Renal cortical epithelial cell (primary cell): ENCODE measurements at regions not wholly inside any gene's neighbourhood (a gene's known extent, or its start where the extent isn't known, plus 50 kb on each side); places are given as distances from the start of the nearest gene placed in this dataset.
A peak's percentile ranks its signal among the peaks of the same experiment; 100 is the strongest.

Experiments used
- DNase-seq: peaks from one replicate; pipeline ENCODE4 v3.0.0-alpha.2; 2011; ENCODE audit warnings: low read depth

DNA sequence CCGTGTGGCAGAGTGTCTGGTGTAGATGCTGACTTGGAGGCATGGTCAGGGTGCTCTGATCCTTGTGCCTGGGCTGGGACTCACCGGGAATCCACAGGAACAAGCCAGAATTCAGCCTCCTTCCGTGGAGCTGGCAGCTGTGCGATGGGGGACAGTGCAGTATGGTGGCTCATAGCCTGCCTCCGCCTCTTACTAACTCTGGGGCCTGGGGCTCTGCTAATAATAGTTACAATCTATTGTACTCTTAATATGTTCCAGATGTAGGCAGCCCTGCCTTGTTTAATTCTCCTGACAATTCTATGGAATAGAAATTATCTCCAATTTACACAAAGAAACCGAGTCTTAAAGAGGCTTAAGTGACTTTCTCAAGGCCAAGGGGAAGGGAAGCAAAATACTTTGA lies 77.6 kb downstream of the PCDH1 start:
- no peak for DNase-seq

- no peak for DNase-seq
These were observed 78.6 kb downstream of the PCDH1 start for GRCh38 chr5:141799507-141800167.

GRCh38 chr5:141797425-141797824 lies 80.8 kb downstream of the PCDH1 start:
- no peak for DNase-seq

DNA sequence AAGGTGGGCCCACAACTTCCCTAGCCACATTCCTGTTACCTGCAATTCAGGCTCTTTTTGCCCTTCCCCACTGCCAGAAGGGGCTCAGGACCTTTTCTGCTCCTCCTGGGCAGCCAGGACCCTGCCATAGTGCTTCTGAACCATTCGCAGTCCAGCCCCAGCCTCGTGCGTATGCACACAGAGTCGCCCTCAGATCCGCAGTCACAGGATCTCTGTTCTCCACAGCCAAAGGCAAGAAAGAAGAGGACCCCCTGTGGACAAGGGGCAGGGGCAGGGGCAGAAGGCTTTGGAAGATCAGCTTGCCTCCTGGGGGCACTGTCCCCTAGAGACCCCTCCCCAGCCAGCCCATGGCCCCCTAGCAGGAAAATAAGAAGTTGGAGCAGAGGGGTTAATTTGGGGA lies 82.8 kb downstream of the PCDH1 start:
- DNase-seq = no peak

DNA sequence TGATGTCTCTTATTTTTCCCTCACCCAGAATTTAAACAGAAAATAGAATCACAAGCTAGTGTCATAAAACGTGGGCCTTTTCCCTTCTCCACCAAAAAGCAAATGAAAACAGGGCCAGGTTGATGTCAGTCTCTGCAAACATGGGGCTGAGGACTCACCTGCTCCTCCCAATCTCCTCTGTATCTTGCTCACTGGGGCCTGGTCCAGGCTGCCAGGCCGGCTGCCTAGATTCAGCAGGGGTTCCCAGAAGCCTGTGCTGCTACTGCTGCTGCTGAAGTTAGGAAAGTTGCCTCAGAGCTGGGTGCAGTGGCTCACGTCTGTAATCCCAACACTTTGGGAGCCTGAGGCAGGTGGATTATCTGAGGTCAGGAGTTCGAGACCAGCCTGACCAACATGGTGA lies 84.3 kb downstream of the PCDH1 start:
- DNase-seq = no peak

DNA sequence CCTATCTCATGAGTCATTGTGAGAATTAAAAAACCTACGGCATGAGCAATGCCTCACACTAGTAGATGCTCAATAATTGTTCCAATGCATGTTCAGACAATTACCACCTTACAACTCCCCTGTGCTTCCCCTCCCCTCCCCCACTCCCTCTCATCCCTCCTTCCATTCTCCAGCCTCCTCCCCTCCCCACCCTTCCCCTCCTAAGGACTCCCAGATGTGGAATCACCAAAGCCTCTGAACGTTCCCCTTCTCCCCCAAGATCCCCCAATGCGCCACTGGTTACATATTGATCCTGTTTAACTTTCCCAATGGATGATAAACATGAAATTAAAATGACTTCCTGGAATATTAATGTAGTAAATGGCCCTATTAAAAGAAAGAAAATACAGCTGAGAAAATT lies 84.8 kb downstream of the PCDH1 start:
- DNase-seq = no peak

DNA sequence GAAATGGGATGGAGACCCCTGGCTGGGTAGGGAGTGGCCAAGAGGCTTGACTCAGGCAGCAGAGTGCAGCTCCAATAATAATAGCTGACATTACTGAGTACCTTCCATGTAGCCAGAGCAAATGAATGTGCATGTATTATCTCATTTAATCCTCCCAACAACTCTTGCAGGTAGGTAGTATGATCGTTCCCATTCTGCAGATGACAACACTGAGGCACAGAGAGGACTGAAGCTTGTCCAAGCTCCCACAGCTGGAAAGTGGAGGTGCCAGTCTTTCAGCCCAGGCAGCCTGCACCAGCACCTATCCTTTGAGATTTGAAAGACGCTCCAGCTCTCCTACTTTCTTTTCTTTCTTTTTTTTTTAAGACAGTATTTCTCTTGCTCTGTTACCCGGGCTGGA lies 87.6 kb downstream of the PCDH1 start:
- no peak for DNase-seq

GRCh38 chr5:141789330-141789729 lies 88.9 kb downstream of the PCDH1 start:
- DNase-seq = no peak

- DNase-seq = no peak
These were observed 89.8 kb downstream of the PCDH1 start for GRCh38 chr5:141788296-141788970.

- DNase-seq = peak; percentile 63
These were observed 90.8 kb downstream of the PCDH1 start for GRCh38 chr5:141787376-141787775.

GRCh38 chr5:141786700-141787099 lies 91.5 kb downstream of the PCDH1 start:
- no peak for DNase-seq

DNA sequence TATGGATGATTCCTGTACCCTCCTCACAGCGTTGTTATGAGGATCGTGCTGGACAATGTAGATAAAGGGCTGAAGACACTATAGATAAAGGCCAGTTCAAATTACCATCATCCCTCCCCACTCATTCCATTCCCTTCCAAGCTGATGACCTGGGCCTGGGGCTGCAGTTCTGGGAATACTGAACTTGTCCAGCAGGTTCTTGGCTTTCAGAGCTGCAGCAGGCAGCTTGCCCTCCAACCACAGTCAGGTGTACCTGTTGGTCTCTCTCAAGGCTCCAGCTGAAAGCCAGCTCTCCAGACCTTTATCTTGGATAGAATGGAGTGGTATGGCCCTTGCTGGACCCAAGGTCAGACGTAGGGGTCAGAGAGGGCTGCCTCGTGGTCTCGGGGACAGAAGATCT lies 92.5 kb downstream of the PCDH1 start:
- no peak for DNase-seq

GRCh38 chr5:141785135-141785534 lies 93.1 kb downstream of the PCDH1 start:
- no peak for DNase-seq

- DNase-seq = no peak
These were observed 93.7 kb downstream of the PCDH1 start for GRCh38 chr5:141784529-141784928.

DNA sequence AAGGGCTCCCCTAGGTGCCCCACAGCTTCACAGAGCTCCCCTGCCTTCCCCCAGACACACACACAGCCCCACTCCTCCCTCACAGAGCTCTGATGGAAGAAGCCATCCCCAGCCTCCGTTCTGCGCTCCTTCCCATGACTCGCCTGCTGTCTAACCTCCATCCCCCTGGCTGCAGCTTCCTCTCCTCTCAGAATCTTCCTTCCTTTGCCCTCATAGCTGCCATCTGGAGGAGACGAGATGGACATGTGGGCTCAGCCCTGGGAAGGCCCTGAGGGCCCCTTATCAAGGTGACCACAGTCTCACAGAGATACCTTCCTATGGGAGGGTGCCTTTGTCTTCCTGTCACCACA lies 94.3 kb downstream of the PCDH1 start:
- DNase-seq = no peak

GRCh38 chr5:141783005-141783946 lies 94.9 kb downstream of the PCDH1 start:
- peak; percentile 88 for DNase-seq

DNA sequence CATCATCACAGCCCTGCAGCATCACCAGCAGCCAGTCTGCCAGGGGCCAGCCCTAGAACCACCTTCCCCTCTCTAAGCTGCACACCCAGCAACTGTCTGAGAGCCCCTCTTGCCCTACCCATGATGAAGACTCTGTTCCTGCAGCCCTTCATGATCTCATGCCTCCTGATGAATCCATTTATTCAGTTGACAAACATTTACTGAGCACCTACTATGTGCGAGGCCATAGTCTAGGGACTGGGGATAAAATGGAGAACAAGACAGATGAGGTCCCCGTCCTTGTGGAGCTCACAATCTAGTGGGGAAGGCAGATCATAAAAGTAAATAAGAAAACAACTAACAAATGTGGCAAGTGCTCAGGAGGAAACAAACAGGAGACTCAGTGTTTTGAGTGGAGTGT lies 96.3 kb downstream of the PCDH1 start:
- no peak for DNase-seq

DNA sequence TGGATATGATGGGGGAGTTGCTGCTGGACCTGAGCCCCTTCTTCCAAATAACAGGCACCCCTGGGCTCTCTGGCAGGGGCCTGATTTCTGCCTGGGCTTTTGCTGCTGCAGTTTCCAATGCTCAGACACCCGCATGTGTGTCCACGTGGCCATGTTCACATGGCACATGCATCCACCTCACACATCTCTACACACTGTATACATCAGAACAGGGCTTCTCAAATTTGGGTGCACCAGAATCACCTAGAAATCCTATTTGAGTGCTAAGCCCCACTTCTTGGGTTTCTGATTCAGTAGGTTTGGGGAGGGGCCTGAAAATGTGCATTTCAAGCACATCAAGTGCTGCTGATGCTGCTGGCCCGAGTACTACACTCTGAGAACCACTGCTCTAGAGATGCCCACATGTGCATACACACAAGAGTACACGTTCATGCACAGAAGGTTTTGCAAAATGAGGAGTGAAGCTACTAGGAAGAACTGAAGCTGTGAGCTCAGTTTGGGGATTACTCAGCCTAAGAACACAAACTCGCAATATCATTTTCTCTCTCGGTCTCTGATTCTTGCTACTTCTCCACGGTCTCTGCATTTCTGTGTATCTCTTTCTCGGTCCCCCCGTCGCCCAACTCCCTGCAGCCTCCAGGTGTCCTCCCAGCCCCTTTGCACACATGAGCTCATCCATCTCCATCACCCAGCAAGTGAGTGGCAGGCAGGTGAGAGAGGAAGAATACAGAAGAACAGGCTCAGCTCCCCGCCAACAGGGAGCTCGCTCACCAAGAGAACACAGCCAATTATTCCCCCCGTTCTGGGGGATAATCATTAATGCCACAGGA lies 97.0 kb downstream of the PCDH1 start:
- no peak for DNase-seq

DNA sequence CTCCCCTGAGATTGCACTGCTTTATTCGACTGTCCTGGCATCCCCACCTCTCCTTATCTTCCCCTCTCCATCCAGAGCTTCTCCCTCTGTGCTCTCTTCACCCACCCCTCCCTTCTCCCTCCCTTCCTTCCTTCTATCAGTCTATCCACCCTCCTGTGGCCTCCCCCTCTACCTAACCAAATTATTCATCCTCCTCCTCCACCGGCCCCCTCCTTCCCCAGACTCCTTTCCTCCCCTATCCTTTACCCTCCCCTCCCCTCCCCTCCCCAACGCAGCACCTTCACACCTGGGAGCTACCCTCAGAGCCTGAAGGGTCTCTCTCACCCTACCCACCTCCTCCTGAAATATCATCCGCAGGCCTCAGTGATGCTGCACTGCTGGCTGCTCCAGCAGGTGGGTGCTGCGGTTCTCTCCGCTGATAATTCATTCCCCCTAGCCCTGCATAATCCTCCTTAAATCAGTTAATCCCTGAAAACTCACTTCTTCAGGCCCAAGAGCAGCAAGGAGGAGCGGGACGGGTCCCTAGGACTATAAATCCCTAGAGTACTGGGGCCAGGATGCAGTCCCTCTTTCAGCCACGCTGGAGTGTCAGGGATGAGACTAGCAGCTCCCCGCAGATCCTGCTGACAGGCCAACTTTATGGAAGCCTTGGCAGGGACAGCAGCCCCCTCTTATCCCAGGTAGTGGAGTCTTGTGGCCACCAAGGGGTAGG lies 97.8 kb downstream of the PCDH1 start:
- DNase-seq = no peak

DNA sequence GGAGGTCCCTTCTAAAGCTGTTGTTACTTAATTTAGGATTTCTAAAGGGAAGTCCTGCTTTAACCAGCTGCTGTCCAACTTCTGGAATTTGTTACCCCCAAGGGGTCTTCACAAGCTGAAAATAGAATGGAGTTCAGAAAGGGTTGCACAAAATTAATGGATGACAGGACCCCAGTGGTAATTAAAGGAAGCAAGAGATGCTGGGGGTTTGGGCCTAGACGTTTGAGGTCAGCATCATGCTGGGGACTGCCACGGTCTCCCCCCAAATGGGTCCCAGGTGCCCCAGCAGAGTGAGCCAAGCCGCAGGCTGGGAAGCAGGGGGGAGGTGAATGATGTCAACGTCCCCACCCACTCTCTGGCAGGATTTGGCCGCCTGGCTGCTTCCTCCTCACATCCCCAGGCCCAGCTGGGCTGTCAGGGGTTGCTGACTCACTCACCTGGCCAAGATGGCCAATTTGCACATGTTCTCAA lies 97.5 kb upstream of the ARAP3 start:
- peak; percentile 60 for DNase-seq

DNA sequence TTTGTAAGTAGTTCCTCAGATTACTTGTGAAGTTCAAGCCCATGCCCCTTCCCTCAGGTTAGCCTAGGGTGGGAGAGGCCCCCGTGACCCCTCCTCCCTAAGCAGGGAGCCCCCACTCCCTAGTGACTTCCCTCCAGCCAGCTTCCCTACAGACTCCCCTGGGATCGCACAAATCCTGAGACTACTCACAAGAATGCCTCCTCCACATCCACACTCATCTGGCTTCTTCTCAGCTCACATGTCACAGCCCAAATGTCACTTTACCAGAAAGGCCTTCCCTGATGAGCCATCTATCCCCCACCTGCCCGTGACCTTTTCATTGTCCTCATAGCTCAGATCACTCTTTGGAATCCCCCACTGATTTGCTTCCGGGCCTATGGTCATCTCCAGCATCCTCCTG lies 96.7 kb upstream of the ARAP3 start:
- no peak for DNase-seq
